ENCODE measurements at regions not wholly inside any gene's neighbourhood (a gene's known extent, or its start where the extent isn't known, plus 50 kb on each side); places are given as distances from the start of the nearest gene placed in this dataset.
"Not testable (repeated sequence)": the region's sequence is repeated elsewhere in the genome, so short reads cannot be mapped to it uniquely, and the experiment has no call there.

- DNase-seq: no peak
These were observed 518.3 kb upstream of the ZNF337 start for GRCh38 chr20:26214991-26215390.

- no peak for DNase-seq
These were observed 512.7 kb upstream of the ZNF337 start for GRCh38 chr20:26209171-26209941.

- no peak for DNase-seq
These were observed 511.8 kb upstream of the ZNF337 start for GRCh38 chr20:26208296-26209091.

GRCh38 chr20:26207967-26208295 lies 511.3 kb upstream of the ZNF337 start:
- DNase-seq: not testable (repeated sequence)

GRCh38 chr20:26207237-26207966 lies 510.7 kb upstream of the ZNF337 start:
- no peak for DNase-seq

GRCh38 chr20:26205350-26205749 lies 508.7 kb upstream of the ZNF337 start:
- DNase-seq: no peak

GRCh38 chr20:26201026-26201425 lies 504.4 kb upstream of the ZNF337 start:
- peak; percentile 6 for DNase-seq

GRCh38 chr20:26187329-26187728 lies 490.7 kb upstream of the ZNF337 start:
- DNase-seq: not testable (repeated sequence)

GRCh38 chr20:26183720-26184119 lies 487.1 kb upstream of the ZNF337 start:
- DNase-seq: not testable (repeated sequence)

GRCh38 chr20:26181364-26181763 lies 484.7 kb upstream of the ZNF337 start:
- not testable (repeated sequence) for DNase-seq

GRCh38 chr20:26171875-26172274 lies 475.2 kb upstream of the ZNF337 start:
- DNase-seq: not testable (repeated sequence)

- no peak for DNase-seq
These were observed 472.9 kb upstream of the ZNF337 start for GRCh38 chr20:26169506-26169905.

- DNase-seq: no peak
These were observed 470.8 kb upstream of the ZNF337 start for GRCh38 chr20:26167499-26167898.

GRCh38 chr20:26163890-26164289 lies 467.2 kb upstream of the ZNF337 start:
- no peak for DNase-seq

GRCh38 chr20:26163151-26163550 lies 466.5 kb upstream of the ZNF337 start:
- not testable (repeated sequence) for DNase-seq

- DNase-seq: not testable (repeated sequence)
These were observed 465.1 kb upstream of the ZNF337 start for GRCh38 chr20:26161741-26162140.

GRCh38 chr20:26160916-26161315 lies 464.3 kb upstream of the ZNF337 start:
- DNase-seq: not testable (repeated sequence)

GRCh38 chr20:26154224-26154623 lies 457.6 kb upstream of the ZNF337 start:
- DNase-seq: no peak

GRCh38 chr20:26135325-26136110 lies 438.9 kb upstream of the ZNF337 start:
- no peak for DNase-seq

- DNase-seq: no peak
These were observed 438.0 kb upstream of the ZNF337 start for GRCh38 chr20:26134606-26135005.

- not testable (repeated sequence) for DNase-seq
These were observed 437.1 kb upstream of the ZNF337 start for GRCh38 chr20:26133794-26134193.

GRCh38 chr20:26120920-26121319 lies 424.3 kb upstream of the ZNF337 start:
- not testable (repeated sequence) for DNase-seq

- not testable (repeated sequence) for DNase-seq
These were observed 397.8 kb upstream of the ZNF337 start for GRCh38 chr20:26094498-26094897.

Measured in OCI-M1 (cell line).